Putamen (tissue), 1 donor: ENCODE measurements at regions not wholly inside any gene's neighbourhood (a gene's known extent, or its start where the extent isn't known, plus 50 kb on each side); places are given as distances from the start of the nearest gene placed in this dataset.
"Not testable (repeated sequence)": the region's sequence is repeated elsewhere in the genome, so short reads cannot be mapped to it uniquely, and the experiment has no call there.

ENCODE experiments used
- DNase-seq: peaks from one replicate; pipeline ENCODE4 v3.0.0-alpha.2; 2016; ENCODE audit warnings: low spot score

DNA sequence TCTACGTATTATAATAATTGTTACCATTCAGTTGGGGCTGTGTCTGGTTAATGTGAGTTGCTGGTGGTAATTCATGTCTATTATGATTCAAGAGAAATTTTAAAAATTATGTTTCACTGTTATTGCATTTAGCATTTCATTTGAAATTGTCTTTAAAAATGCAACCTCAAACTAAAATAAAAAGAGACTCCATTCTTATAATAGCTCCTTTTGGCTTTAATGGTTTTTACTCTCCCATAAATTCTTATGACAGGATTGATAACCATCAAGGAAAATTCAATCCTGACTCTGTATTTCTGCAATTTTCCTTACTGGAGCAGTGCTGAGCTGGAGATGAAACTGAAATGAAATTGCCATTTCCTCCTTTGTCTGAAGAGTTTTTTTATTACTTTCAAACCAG, 262.7 kb downstream of the REEP3 start:
- no peak for DNase-seq

- DNase-seq = no peak
Observed at GRCh38 chr10:63788152-63788821, 267.1 kb downstream of the REEP3 start.

DNA sequence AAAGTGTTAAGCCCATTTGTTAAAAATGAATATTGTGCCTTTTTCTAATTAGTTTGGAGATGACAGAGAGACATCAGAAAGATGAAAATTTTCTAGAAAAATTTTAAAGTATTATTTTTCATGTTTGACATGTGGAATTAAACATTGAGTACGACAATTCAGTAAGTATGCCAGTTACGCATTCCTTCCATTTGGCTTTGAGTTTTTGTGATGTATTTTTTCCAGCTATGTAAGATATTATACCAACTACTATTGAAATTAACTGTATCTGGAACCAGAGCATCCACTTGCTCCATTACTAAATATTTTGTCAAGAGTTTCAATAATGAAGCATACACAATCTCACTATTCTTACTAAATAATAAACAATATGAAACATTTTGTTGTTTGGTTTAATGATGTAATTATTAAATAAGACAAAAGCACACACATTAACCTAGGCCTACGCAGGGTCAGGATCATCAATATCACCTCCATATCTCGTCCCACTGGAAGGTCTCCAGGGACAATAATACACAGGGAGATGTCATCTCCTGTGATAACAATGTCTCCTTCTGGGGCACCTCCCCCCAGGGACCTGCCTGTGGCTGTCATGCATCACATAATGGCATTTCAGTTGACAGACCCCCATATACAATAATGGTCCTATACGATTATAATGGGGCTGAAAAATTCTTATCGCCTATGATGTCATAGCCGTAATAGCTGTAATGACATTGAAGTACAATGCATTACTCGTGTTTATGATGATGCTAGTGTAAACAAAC, 274.1 kb downstream of the REEP3 start:
- DNase-seq = no peak

- peak; percentile 25 for DNase-seq
Observed at GRCh38 chr10:63798599-63799498, 277.6 kb downstream of the REEP3 start.

DNA sequence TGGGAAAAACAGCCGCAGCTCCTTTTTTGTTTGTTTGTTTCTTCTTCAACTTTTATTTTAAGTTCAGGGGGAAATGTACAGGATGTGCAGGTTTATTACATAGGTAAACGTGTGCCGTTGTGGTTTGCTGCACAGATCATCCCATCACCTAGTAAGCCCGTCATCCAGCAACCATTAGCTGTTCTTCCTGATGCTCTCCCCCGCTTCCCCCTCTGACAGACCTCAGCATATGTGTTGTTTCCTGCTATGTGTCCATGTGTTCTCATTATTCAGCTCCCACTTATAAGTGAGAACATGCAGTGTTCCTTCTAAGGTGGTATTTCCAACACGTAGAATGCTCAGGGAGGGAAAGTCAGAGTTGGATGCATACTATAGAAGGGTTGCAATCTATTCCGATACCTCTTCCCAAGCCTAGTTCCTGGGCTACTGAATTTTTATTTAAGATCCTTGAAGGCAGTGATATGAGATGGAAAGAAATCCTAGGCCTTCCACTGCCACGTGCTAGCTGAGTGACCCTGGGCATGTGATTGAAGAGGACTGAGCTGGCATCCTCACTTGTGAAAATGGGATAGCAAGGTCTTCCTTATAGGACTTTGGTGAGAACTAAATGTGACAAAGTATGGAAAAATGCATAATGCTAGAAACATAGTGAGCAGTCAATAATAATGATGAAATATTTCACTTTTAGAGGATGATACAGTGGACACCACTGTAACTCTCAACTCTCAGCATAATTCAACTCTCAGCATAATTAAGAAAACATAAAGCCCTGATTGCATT, 278.5 kb downstream of the REEP3 start:
- DNase-seq = no peak

DNA sequence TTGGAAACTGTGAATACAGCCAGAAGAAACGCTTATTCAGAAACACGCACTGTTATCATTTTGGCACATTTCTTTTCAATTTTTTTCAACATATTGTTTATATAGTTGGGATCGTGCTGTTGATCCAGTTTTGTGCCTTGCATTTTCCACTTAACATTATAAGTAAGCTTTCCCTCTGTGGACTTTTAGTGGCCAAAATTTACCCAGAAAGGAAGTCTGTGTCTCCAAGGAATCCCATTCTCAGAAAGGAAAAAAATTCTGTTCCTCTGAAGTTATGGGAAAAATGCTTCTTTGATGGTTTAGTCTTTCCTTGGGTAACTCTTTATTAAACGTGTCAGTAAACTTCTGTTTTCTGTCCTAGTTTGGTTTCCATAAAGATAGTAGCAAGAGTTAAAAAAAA, 280.0 kb downstream of the REEP3 start:
- DNase-seq = no peak

- DNase-seq = no peak
Observed at GRCh38 chr10:63806330-63806729, 285.1 kb downstream of the REEP3 start.

GRCh38 chr10:63812501-63812900, 291.3 kb downstream of the REEP3 start:
- DNase-seq = no peak

DNA sequence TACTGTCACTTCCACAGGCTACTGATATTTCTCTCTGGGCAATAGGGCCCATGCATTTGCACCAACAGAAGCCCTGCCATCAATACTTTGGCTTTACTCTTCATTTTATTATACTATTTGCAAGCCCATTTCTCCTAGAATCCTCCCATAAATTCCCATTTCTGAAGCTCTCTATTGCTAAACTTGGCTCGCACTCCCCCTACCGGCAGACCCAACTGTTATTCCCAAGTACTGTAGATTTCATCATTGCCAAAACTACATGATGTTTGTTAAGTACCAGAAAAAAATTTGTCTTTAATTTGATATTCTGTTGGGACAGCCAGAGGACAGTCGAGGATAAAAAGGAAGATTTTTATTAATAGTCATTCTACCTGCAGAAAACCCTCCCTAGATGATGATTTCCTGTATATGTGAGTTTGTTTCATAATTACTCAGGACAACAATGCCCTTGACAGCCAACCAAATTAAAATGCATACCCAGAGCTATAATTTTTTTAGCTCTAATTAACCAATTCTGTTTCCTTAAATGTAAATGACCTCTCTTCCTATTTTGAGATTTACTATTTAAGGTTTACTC, 298.6 kb downstream of the REEP3 start:
- DNase-seq = peak; percentile 20

- no peak for DNase-seq
Observed at GRCh38 chr10:63822496-63822895, 301.3 kb downstream of the REEP3 start.

GRCh38 chr10:63825111-63825510, 303.9 kb downstream of the REEP3 start:
- DNase-seq = no peak

- no peak for DNase-seq
Observed at GRCh38 chr10:63825766-63826165, 304.6 kb downstream of the REEP3 start.

DNA sequence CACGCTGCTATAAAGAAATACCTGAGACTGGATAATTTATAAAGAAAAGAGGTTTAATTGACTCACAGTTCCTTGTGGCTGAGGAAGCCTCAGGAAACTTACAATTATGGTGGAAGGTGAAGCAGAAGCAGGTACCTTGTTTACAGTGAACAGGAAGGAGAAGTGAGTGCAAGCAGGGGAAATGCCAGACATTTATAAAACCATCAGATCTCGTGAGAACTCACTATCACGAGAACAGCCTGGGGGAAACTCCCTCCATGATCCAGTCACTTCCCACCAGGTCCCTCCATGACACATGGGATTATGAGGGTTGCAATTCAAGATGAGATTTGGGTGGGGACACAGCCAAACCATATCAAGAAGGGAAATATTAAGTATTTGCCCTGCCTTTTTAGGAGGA, 305.8 kb downstream of the REEP3 start:
- DNase-seq = not testable (repeated sequence)

GRCh38 chr10:63829020-63829419, 307.8 kb downstream of the REEP3 start:
- no peak for DNase-seq

- no peak for DNase-seq
Observed at GRCh38 chr10:63829573-63830149, 308.5 kb downstream of the REEP3 start.

GRCh38 chr10:63832686-63833085, 311.5 kb downstream of the REEP3 start:
- DNase-seq = no peak

DNA sequence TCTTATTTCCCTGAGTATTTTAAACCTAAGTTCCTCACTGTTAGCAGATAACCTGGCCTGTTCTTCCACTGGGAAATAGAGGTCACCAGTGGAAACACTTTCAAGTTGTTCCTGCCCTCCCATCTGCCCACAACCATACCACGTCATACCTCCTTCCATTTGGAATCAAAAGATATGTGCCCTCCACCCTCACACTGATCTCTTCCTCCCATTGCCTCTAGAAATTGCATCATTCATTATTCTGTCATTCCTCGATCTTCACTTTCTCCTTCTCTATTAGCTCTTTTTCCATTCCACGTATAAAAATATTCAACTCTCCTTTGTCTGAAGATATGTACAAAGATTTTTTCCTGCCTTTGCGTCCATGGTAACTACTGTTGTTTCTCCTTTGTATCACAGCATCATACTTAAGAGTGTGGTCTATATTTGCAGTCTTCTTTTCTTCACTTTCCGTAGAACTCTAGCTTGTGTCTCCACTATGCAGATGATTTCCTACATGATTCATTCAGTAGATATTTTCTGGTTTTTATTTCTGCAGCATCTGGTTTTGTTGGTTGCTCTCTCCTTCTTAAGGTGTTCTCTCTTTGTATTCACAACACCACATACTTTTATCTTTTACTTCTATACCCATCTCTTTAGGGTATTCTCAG, 312.3 kb downstream of the REEP3 start:
- no peak for DNase-seq

GRCh38 chr10:63836666-63837442, 315.7 kb downstream of the REEP3 start:
- no peak for DNase-seq

DNA sequence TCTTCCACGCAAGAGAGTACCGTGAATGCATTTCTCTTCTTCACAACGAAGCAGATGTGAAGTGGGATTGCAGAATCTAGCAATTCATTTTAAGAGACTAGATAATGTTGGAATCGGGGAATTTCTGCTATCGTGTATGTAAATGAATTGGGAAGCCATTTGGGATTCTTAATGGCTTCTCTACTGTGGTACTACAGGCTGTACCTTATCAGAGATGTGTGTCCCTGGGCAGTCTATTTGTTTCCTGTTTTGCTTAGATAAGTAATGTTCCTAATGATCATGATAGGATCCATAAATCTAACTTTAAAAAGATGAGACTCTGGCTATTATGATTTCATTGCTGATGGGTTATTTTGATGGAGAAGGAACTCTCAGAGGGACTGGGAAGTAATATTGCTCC, 320.6 kb downstream of the REEP3 start:
- DNase-seq = no peak

GRCh38 chr10:63843107-63843506, 321.9 kb downstream of the REEP3 start:
- DNase-seq = no peak
